Sigmoid colon (tissue), 4 donors: ENCODE measurements at regions not wholly inside any gene's neighbourhood (a gene's known extent, or its start where the extent isn't known, plus 50 kb on each side); places are given as distances from the start of the nearest gene placed in this dataset.

Source experiments
- POLR2A ChIP-seq, 2 donors: fragments of 450-650 bp; IDR thresholded peaks; one replicate each; pipeline ENCODE4 v1.6.1; 2016; ENCODE audit warnings: antibody characterized with exemption in 2 of 2, mild to moderate bottlenecking in 2 of 2, moderate library complexity in 2 of 2
- POLR2AphosphoS5 ChIP-seq, 4 donors: sonication (generic); formaldehyde crosslinking; IDR thresholded peaks; one replicate each; pipeline ENCODE4 v1.6.1; 2017; ENCODE audit warnings: antibody characterized with exemption in 4 of 4

- TF ChIP-seq POLR2A (IDR thresholded peaks at IDR 0.05), result no peak
- TF ChIP-seq POLR2AphosphoS5 (IDR thresholded peaks at IDR 0.05), result no peak
Observed at GRCh38 chr4:57320849-57321248, 210.7 kb upstream of the IGFBP7 start.
